ENCODE measurements at regions not wholly inside any gene's neighbourhood (a gene's known extent, or its start where the extent isn't known, plus 50 kb on each side); places are given as distances from the start of the nearest gene placed in this dataset.
"Not testable (repeated sequence)": the region's sequence is repeated elsewhere in the genome, so short reads cannot be mapped to it uniquely, and the experiment has no call there.

DNA sequence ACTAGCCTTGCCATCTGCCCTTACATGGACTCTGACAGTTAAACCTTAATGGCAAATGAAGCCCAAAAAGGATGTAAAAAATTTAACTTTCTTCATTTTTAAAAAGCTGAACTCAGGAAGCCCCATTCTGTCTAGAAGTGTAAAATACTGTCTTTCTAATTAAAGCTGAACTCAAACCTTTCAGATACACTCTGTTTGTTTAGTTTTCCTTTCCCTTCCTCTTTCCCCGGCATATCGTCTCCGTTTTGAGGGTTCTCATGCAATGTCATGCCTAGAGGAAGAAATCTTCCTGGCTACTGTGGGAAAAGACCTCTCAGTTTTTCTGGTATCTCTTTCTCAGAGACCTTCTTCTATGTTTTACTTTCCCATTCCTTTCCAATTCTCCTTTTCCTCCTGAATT is 841.5 kb downstream of the DTWD2 start:
- no peak for DNase-seq

DNA sequence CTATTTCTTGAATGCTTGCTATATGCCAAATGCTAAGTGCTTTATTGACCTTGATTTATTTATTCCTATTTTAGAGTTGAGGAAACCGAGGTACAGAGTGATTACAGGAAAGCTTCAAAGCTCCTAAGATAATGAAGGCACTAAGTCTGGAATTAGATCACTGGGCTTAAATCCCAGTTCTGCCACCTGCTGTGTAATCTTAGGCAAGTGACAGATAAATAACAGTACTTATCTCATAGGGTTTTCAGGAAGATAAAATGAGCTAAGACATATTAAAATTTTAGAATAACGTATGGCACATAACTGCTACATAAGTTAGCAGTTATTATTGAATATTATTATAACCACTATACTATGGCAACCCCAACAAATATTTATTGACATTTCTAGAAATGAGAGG is 843.8 kb downstream of the DTWD2 start:
- DNase-seq: no peak

DNA sequence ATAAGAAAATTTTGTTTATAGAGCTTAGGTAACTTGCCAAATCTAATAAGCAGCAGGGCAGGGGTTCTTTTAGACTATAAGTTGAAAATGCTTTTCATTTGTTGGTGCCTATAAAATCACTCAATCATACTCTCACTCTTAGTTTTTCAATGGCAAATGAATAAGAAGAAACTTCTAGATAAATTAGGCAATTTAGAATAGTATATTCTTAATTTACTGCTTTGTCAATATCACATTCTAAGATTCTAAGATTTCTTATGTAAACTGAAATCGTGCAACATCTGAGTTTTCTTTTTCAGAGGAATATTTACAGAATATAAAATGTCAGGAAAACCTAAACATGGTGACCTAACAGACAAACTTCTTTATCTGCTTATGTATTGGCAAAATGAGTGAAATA is 849.0 kb downstream of the DTWD2 start:
- no peak for DNase-seq

DNA sequence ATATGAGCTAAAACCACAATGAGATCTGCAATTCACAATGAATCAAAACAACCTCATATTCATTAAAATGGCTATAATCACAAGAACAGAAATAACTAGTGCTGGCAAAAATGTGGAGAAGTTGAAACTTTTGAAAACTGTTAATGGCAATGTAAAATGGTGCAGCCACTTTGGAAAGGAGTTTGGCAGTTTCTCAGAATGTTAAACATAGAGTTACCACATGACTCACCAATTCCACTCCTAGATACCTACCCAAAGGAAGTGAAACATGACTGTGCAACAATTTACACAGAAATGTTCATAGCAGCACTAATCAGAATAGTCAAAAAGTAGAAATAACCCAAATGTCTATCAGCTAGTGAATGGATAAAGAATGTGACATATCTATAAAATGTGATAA is 862.2 kb downstream of the DTWD2 start:
- DNase-seq: no peak

DNA sequence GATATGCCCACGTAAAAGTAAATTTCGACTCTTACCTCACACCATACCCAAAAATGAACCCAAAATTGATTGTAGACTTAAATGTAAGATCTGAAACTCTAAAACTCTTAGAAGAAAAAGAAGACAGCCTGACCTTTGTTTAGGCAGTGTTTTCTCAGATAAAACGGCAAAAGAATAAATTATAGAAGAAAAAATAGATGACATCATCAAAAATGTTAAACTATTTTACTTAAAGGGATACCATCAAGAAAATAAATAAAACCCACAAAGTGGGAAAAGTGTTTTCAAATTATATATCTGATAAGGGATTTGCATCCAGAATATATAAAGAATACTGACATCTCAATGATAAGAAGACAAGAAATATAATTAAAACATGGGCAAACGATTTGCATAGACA is 862.7 kb downstream of the DTWD2 start:
- no peak for DNase-seq

DNA sequence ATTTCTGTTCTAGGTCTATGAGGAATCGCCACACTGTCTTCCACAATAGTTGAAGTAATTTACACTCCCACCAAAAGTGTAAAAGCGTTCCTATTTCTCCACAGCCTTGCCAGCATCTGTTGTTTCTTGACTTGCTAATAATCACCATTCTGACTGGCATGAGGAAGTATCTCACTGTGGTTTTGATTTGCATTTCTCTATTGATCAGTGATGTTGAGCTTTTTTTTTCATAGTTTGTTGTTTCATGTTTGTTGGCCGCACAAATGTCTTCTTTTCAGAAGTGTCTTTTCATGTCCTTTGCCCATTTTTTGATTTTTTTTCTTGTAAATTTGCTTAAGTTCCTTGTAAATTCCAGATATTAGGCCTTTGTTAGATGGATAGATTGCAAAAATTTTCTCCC is 867.1 kb downstream of the DTWD2 start:
- DNase-seq: no peak

DNA sequence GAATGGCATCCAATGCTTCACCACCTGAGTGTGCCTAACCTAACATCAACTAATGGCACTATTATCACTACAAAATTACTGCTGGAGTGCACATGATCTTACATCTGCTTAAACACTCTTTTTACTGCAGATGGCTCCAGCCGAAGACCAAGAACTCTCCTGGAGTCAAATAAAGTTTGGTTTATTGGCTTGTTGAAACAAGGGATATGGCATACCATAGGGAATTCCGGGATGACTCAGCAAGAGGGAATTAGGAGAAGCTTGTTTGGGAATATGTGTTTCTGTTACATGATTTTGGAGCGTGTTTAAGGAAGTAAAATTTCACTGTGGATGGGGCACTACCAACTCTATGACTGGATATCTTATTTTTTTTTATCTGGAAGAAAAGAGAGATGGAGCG is 872.6 kb downstream of the DTWD2 start:
- no peak for DNase-seq

DNA sequence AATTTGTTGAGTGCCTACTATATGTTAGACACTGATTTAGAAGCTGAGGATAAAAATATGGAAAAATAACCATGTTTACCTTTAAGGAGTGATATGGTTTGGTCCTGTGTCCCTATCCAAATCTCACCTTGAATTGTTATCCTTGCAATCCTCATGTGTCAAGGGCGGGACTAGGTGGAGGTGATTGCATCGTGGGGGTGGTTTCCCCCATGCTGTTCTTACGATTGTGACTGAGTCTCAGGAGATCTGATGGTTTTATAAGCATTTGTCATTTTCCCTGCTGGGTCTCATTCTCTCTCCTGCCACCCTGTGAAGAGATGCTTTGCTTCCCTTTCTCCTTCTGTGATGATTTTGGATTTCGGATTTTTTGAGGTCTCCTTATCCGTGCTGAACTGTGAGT is 876.4 kb downstream of the DTWD2 start:
- no peak for DNase-seq

DNA sequence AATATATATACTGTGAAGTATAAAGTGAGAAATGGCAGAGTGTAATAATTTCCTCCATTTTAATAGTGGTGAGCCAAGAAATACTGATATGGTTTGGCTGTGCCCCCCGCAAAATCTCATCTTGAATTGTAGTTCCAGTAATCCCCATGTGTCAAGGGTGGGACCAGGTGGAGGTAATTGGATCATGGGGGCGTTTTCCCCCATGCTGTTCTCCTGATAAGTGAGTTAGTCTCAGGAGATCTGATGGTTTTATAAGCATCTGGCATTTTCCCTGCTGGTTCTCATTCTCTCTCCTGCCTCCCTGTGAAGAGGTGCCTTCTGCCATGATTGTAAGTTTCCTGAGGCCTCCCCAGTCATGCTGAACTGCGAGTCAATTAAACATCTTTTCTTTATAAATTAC is 881.1 kb downstream of the DTWD2 start:
- not testable (repeated sequence) for DNase-seq

DNA sequence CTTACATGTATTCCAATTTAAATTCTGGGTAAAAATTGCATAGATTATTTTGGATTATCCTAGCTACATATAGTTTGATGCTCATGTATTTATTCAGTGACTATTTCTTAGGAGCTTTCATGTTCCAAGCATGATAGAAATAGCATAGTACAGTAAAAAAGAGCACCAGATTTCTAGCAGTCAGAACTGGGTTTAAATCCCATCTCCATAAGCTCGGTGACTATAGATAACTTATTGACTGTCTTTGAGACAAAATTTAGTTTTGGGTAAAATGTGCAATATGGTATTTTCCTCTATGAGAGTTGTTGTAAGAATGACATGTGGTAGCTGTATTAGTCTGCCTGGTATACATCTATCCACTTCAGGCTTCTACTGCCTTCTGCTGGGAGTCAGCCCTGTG is 889.6 kb downstream of the DTWD2 start:
- no peak for DNase-seq

DNA sequence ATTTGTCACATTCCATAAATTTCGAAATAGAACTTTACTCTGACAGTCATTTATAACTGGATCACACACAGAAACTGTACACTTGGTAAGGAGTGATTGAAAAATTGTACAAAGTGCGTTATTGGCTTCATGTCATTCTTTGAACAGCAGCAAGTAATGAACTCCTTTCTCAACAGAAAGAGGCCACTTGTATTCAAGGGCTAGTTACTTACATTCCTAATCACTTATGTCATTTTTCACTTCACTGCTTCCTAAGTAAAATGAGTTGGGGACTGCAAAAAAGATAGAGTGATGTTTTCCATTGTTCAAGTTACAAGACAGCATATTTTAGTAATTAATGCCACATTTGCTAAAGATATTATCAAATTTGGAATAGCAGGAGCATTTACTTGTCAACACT is 893.2 kb downstream of the DTWD2 start:
- no peak for DNase-seq

DNA sequence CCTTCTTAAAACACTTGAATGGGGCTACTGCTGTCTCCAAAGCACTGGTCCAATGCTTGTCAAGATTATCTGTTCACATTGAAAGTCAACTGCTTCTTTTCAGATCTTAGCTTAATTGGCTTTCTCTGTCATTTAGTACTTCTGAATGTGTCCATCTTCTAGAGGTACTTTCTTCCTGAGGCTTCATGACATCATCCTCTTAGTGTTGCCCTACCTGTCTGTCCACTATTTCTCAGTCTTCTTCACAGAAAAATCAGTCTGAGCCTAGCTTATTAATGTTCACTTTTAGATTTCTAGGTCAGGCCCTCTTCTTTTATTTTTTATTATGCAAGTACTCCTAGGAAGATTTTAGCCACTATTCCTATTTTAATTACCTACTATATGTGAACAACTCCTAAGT is 899.9 kb downstream of the DTWD2 start:
- DNase-seq: no peak

DNA sequence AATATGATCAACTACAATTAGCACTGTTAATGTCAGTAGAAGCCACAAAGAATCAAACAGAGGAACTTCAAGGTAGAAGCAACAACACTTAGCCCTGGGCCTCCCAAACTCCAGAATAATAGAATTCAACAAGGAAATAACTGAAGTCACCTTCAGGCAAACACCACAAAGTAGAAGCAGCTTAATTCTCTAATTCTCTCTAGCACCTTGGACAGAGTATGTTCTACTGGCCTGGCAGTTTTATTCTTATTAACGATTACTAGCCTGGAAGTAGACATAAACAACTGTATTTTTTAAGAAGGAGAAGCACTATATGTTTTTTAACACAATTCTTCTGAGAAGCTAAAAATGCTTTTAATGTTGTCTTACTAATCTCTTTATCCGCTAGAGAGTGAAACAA is 911.9 kb downstream of the DTWD2 start:
- no peak for DNase-seq

DNA sequence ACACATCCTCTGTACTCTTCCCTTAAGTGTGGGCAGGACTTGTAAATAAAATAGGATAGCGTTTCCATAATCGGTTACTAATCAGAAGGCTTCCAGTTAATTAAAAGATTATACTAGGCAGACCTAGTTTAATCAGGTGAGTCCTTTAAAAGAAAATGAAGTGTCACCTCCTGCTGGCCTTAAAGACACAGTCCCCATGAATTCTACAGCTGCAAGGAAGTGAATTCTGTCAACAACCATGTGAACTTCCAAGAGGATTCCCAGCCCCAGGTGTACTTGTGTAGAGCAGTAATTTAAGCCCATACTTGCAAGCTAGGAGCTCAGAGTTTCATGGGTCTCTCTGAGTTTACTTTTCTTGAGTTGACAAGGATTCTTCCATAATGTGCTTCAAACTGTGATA is 918.3 kb downstream of the DTWD2 start:
- no peak for DNase-seq

DNA sequence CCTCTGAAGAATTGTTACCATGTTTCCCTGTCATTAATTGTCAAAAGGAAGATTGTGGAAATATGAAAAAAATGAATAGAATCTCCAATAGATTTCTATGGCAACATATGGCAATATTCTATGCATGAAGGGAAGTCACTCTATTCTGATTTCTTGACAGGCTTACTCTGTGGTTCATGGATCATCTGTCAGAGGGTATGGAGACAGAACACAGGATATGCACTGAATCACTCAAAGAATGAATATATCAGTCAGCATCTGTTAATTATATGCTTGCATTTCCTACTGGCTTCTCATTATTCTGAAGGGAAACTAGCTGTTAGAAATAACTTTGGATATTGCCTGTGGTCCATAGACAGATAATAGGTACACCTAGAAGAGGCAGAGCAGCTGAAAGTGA is 918.9 kb downstream of the DTWD2 start:
- DNase-seq: no peak

DNA sequence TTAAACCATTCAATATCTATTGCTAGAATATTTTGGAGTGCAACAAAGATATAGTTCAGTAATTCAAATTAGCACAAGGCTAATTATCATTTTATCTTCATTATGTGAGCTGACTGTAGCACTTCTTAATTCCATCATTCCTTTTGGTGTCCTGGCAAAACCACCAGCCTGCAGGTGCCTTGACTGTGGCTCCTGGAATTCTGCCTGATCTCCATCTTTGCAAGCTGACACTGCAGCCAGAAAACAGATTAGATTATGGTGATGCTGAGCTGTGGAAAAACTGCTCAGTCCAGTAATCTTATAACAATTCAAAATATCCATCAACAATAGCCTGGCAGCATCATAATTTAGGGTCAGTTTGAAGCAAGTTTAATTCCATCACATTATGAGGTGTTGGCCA is 919.5 kb downstream of the DTWD2 start:
- no peak for DNase-seq

DNA sequence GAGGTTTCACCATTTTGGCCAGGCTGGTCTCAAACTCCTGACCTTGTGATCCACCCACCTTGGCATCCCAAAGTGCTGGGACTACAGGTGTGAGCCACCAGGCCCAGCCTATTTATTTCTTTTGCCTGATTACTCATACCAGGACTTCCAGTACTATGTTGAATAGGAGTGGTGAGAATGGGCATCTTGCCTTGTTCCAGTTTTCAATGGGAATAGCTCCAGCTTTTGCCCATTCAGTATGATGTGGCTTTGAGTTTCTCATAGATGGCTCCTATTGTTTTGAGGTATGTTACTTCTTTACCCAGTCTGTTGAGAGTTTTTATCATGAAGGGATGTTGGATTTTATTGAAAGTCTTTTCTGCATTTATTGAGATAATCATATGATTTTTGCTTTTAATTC is 924.5 kb downstream of the DTWD2 start:
- not testable (repeated sequence) for DNase-seq

DNA sequence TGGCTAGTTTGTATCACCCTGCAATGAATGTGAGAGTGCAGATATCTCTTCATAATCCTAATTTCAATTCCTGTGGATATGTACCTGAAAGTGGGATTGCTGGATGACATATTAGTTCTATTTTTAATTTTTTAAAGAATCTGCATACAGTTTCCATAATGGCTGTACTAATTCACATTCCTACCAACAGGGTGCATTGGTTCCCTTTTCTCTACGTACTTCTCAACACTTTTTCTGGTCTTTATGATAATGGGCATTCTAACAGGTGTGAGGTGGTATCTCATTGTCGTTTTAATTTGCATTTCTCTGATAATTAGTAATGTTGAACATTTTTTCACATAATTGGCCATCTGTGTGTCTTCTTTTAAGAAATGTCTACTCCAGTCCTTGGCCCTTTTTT is 927.5 kb downstream of the DTWD2 start:
- no peak for DNase-seq

DNA sequence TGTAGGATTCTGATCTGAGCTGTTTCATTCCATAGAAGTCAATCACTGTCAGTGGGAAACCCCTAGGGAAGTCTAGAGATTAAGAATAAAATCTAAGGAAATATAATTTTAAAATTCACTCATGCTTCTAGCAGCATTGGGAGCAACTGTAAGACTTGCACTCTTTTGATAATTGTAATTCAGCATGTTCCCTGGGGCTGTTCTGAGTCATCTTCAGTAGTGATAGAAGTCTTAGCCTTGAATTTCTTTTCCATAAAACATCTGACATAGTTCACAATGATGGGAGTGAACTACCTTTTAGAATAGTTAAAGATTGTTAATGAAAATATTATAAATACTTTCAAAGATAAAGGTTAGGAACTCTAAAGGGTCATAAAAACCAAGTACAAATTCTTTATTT is 935.8 kb downstream of the DTWD2 start:
- no peak for DNase-seq

DNA sequence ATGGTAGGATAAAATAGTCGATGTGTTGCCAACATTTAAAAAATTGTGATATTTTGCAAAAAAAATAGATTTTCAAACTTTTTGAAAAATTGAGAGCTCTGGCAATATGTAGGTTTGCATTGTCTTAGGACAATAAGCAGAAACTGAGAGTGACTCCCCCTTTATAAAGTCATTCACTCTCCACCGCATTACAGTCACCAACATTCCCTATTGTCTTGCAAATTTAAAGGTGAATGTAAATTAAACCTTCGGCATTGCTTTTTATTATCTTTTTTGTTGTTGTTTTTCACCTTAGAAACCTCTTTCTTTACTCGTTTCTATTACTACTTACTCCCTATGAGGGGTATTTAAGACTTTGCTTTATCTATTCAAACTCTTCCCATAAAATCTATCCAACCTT is 944.2 kb downstream of the DTWD2 start:
- no peak for DNase-seq

DNA sequence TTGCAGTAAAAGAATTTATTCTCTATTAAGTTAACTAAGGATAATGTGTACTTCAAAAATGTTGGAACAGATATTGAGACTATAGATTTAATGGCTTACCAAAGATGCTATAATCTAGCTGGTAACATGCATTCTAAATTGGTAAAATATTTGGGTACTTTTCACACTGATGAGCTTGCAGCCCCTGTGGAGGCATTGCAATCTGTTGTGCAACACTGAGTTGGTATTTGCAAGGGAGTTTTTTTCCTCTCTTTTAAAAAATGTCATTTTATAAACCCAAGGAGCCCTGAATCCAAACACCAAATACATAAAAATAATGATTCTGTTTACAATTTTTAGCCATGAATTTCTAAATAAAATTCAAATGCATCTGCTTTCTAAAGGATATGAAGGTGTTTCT is 944.8 kb downstream of the DTWD2 start:
- DNase-seq: no peak

DNA sequence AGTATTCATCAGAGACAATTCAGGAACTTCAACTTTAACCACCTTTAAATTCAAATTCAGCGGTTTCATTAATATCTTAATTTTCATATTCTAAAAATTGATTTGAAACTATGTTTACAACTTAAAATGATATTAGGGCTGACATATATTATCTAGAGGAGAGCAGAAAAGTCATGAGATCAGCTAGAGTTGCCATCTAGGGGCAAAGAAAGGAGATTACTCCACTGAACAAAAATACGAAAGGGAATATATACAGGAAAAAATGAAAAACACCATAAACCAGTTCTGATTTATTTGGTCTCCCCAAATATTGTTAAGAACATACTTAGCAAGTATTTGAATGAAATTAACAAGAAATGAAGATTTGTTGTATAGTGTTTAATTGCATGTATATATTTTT is 946.3 kb downstream of the DTWD2 start:
- DNase-seq: no peak

DNA sequence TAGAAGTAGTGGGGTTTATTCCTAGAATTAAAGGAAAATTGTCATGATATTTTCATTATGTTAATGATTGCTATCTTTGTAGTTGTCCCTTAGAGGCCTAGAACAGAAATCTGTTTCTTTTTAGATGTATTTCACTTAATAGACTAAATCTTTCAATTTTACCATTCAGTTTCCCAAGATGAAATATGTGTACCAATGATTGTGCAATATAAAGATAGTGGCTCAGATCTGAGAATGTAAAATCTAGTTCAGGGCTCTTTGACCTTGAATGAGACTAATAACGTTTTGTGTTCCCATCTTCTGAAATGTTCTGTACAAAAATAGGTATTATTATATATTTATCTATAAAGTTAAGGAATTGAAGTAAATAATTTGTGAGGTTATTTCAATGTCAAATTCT is 947.9 kb downstream of the DTWD2 start:
- DNase-seq: no peak

DNA sequence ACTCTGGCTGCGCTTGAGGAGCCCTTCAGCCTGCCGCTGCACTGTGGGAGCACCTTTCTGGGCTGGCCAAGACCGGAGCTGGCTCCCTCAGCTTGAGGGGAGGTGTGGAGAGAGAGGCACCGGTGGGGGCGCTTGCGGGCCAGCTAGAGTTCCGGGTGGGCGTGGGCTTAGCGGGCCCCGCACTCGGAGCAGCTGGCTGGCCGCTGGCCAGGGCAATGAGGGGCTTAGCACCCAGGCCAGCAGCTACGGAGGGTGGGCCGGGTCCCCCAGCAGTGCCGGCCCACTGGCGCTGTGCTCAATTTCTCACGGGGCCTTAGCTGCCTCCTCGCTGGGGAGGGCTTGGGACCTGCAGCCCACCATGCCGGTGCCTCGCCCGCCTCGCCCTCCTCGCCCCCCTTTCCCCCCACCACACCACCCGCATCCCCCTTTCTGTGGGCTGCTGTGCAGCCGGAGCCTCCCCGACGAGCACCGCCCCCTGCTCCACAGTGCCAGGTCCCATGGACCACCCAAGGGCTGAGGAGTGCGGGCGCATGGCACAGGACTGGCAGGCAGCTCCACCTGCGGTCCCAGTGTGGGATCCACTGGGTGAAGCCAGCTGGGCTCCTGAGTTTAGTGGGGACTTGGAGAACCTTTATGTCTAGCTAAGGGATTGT is 954.5 kb downstream of the DTWD2 start:
- DNase-seq: no peak

DNA sequence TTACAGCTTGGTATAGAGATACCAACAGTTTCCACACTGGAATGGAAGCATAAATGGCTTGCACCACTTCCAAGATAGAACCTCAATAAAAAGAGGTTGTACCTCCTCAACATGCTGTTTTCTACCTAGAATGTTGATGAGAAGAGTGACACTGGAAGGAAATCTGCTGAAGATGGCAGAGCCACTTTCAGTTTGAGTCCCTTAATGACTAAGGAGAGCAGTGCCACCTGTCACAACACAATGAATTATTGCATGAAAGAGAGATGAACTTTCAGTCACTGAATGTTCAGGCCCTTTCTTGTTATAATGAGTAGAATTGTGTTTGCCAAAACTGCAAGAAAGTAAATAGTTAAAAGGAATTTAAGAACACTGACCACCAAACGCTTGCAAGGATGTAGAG is 958.5 kb downstream of the DTWD2 start:
- DNase-seq: no peak

DNA sequence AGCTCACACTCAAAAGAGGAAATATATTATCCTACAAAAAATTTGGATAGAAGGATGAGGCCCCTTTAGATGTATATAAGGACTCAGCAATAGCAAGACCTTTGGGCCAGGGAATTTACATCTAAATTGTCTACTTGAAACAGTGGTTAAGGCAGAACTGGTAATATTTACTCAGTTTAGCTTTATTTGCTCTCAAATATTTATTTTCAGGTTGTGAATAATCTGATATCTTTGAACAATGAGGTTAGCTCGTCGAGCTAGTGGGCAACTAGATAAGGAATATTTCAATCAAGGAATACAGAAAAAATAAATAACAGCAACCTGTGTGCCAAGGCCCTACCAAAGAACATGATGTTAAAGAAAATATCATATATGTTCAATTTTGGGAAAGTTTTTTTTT is 966.3 kb downstream of the DTWD2 start:
- no peak for DNase-seq
